ENCODE measurements at regions not wholly inside any gene's neighbourhood (a gene's known extent, or its start where the extent isn't known, plus 50 kb on each side); places are given as distances from the start of the nearest gene placed in this dataset.

DNA sequence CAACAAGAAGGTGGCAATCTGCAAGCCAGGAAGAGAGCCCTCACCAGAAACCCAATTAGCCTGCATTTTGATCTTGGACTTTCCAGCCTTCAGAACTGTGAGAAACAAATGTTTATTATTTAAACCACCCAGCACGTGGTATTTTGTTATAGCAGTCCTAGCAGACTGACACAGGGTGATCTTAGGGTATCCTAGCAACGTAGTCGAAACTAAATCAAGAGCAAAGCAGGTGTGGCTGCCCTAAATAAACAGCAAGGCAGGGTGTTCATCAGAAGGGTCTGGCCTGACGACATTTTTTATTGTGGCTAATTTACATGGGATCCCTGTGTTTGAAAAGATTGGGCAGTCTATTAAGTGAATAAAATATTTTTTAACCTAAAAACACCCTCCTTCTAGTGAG, 198.8 kb downstream of the VEGFC start:
- Histone ChIP-seq H3K9me3 (ENCODE audit: control insufficient read depth, insufficient read depth, low read length) (peaks cover 5% of the 10 kb centered on the region; the same call in 1 of the 2 replicates), H3K4me3 (ENCODE audit: low read depth, low read length) (no peak overlapping the region), H3K27ac (ENCODE audit: low read depth, low read length) (no peak overlapping the region), H3K27me3 (ENCODE audit: control insufficient read depth, insufficient read depth, low read length) (no peaks in the 10 kb centered on the region)
- no peak for DNase-seq (ENCODE audit: low read depth, low spot score)
- ChIA-PET POLR2A (no interaction called here), CTCF (no interaction called here)
- TF ChIP-seq, protein P1, sequence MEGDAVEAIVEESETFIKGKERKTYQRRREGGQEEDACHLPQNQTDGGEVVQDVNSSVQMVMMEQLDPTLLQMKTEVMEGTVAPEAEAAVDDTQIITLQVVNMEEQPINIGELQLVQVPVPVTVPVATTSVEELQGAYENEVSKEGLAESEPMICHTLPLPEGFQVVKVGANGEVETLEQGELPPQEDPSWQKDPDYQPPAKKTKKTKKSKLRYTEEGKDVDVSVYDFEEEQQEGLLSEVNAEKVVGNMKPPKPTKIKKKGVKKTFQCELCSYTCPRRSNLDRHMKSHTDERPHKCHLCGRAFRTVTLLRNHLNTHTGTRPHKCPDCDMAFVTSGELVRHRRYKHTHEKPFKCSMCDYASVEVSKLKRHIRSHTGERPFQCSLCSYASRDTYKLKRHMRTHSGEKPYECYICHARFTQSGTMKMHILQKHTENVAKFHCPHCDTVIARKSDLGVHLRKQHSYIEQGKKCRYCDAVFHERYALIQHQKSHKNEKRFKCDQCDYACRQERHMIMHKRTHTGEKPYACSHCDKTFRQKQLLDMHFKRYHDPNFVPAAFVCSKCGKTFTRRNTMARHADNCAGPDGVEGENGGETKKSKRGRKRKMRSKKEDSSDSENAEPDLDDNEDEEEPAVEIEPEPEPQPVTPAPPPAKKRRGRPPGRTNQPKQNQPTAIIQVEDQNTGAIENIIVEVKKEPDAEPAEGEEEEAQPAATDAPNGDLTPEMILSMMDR (IDR thresholded peaks at IDR 0.05; ENCODE audit: low read depth, low read length), result no peak

DNA sequence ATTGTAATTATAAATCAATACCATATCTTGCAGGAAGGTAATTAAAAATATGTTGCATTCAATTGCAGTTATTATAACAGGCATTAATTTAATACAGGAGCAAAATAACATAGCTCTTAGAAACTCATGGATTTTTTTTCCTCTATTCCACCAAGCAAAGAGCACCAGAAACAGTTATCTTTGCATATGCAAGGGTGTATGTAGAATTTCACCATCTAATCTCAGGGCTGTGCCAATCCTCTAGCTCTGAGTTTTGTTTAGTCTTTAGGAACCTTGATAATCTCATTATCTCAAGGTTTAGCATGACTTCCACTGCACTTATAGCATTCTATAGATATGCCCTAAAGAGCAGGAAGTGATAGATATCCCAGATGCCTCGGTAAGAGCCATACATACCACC, 197.5 kb downstream of the VEGFC start:
- TF ChIP-seq, protein P1 (IDR thresholded peaks at IDR 0.05; ENCODE audit: low read depth, low read length), result no peak
- ChIA-PET POLR2A (no interaction called here), CTCF (no interaction called here)
- Histone ChIP-seq H3K4me3 (ENCODE audit: low read depth, low read length) (no peak overlapping the region), H3K27me3 (ENCODE audit: control insufficient read depth, insufficient read depth, low read length) (no peaks in the 10 kb centered on the region), H3K9me3 (ENCODE audit: control insufficient read depth, insufficient read depth, low read length) (peaks cover 5% of the 10 kb centered on the region; the same call in 1 of the 2 replicates), H3K27ac (ENCODE audit: low read depth, low read length) (no peak overlapping the region)
- DNase-seq (ENCODE audit: low read depth, low spot score), result no peak

- DNase-seq (ENCODE audit: low read depth, low spot score), result no peak
Measured at GRCh38 chr4:176601124-176601523, 191.6 kb downstream of the VEGFC start.

GRCh38 chr4:176607807-176608206, 184.9 kb downstream of the VEGFC start:
- POLR2A ChIA-PET, result no interaction called here
- TF ChIP-seq, protein P1 (IDR thresholded peaks at IDR 0.05; ENCODE audit: low read depth, low read length), result no peak
- Histone ChIP-seq H3K27ac (ENCODE audit: low read depth, low read length) (no peak overlapping the region), H3K4me3 (ENCODE audit: low read depth, low read length) (no peak overlapping the region), H3K9me3 (ENCODE audit: control insufficient read depth, insufficient read depth, low read length) (no peaks in the 10 kb centered on the region), H3K27me3 (ENCODE audit: control insufficient read depth, insufficient read depth, low read length) (no peaks in the 10 kb centered on the region)
- CTCF ChIA-PET, result no interaction called here
- DNase-seq (ENCODE audit: low read depth, low spot score), result no peak

More at GRCh38 chr4:176601124-176601523, 191.6 kb downstream of the VEGFC start:
- Histone ChIP-seq H3K4me3 (ENCODE audit: low read depth, low read length) (no peak overlapping the region), H3K9me3 (ENCODE audit: control insufficient read depth, insufficient read depth, low read length) (no peaks in the 10 kb centered on the region), H3K27ac (ENCODE audit: low read depth, low read length) (no peak overlapping the region), H3K27me3 (ENCODE audit: control insufficient read depth, insufficient read depth, low read length) (no peaks in the 10 kb centered on the region)
- TF ChIP-seq, protein P1 (IDR thresholded peaks at IDR 0.05; ENCODE audit: low read depth, low read length), result no peak
- ChIA-PET CTCF (interaction anchor here (1.1 kb wide), 1 partner anchor 164 kb away, joined by 3 read pairs; no protein-coding TSS in a partner anchor), POLR2A (no interaction called here)

DNA sequence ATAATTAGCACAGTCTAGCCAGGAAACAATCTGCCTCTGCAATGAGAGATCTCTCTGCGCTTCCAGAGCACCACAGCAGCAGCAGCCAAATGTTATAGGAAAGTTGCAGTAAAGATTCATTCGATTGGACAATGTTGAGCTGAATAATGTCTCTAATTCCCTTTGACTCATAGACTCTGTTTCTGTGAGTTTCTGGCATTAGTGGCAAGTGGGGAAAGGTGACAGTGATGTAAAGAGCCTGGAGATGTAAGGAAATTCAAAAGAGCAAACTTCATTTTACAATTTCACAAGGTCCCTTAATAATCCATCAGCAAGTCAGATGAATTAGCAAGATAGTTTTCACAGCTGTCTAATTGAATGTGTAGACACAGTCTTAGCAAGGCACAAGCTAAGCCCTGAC, 184.4 kb downstream of the VEGFC start:
- no peaks in the 10 kb centered on the region for H3K27me3 ChIP-seq (ENCODE audit: control insufficient read depth, insufficient read depth, low read length)
- no peaks in the 10 kb centered on the region for H3K9me3 ChIP-seq (ENCODE audit: control insufficient read depth, insufficient read depth, low read length)
- ChIA-PET CTCF (no interaction called here), POLR2A (no interaction called here)
- no peak for DNase-seq (ENCODE audit: low read depth, low spot score)
- H3K4me3 ChIP-seq (ENCODE audit: low read depth, low read length), result no peak overlapping the region
- H3K27ac ChIP-seq (ENCODE audit: low read depth, low read length), result no peak overlapping the region
- TF ChIP-seq, protein P1 (IDR thresholded peaks at IDR 0.05; ENCODE audit: low read depth, low read length), result no peak

All from AG04450 (cell line).